Adrenal gland (tissue), 5 donors: ENCODE measurements at regions not wholly inside any gene's neighbourhood (a gene's known extent, or its start where the extent isn't known, plus 50 kb on each side); places are given as distances from the start of the nearest gene placed in this dataset.

Source experiments
- CTCF ChIP-seq, 6 experiments: fragments of 450-650 bp in 4 of 6; fragments of 200-600 bp in 2 of 6; sonication (generic) in 1 of 6; IDR thresholded peaks; 1 replicate in 5 of 6; 2 replicates in 1 of 6; pipeline versions ENCODE4 v1.5.1 to v1.8.0; 2016 to 2021; ENCODE audit warnings: antibody characterized with exemption in 6 of 6, mild to moderate bottlenecking in 2 of 6, moderate library complexity in 1 of 6
- POLR2A ChIP-seq, 2 donors: fragments of 450-650 bp; IDR thresholded peaks; one replicate each; pipeline ENCODE4 v1.6.1; 2017; ENCODE audit warnings: antibody characterized with exemption in 2 of 2, mild to moderate bottlenecking in 2 of 2, moderate library complexity in 1 of 2
- donor health status: DM: no; HTN: no; CAD: no.

- TF ChIP-seq CTCF (IDR thresholded peaks at IDR 0.05) (no peak), POLR2A (IDR thresholded peaks at IDR 0.05) (no peak)
Measured at GRCh38 chrX:146141221-146141620, 323.6 kb downstream of the SLITRK2 start.
